Endodermal cell (in vitro differentiated cells): ENCODE measurements at regions not wholly inside any gene's neighbourhood (a gene's known extent, or its start where the extent isn't known, plus 50 kb on each side); places are given as distances from the start of the nearest gene placed in this dataset.

Experiments used
- DNase-seq: peaks from one replicate; pipeline ENCODE4 v3.0.0-alpha.2; 2017
- H3K27ac ChIP-seq: 2 replicates; pipeline ENCODE4 v1.5.1; 2013; ENCODE audit warnings: mild to moderate bottlenecking, low read depth, low read length, moderate library complexity
- H3K27me3 ChIP-seq: 2 replicates; pipeline ENCODE4 v1.6.1; 2013; ENCODE audit warnings: mild to moderate bottlenecking, low read length, moderate library complexity; ENCODE audit not compliant: insufficient read depth, control insufficient read depth, poor library complexity, severe bottlenecking
- H3K36me3 ChIP-seq: 2 replicates; pipeline ENCODE4 v1.7.0; 2013; ENCODE audit warnings: mild to moderate bottlenecking, low read length, moderate library complexity; ENCODE audit not compliant: control insufficient read depth, insufficient read depth
- H3K4me1 ChIP-seq: one replicate; pipeline ENCODE4 v1.7.0; 2013; ENCODE audit warnings: low read length; ENCODE audit not compliant: control insufficient read depth, insufficient read depth
- H3K4me3 ChIP-seq: 2 replicates; pipeline ENCODE4 v1.5.1; 2013; ENCODE audit warnings: mild to moderate bottlenecking, low read length, moderate library complexity
- H3K9ac ChIP-seq: 2 replicates; pipeline ENCODE4 v1.6.1; 2013; ENCODE audit warnings: mild to moderate bottlenecking, low read length, moderate library complexity; ENCODE audit not compliant: poor library complexity, severe bottlenecking; ENCODE audit errors: extremely low read depth
- H3K9me3 ChIP-seq: 2 replicates; pipeline ENCODE4 v1.6.1; 2013; ENCODE audit warnings: mild to moderate bottlenecking, low read length, moderate library complexity; ENCODE audit not compliant: control insufficient read depth
- H3K27ac Mint-ChIP-seq: 2 replicates; pipeline ENCODE4 v1.8.0; 2020; ENCODE audit warnings: mixed read lengths
- H3K27me3 Mint-ChIP-seq: 2 replicates; pipeline ENCODE4 v1.8.0; 2021; ENCODE audit warnings: mild to moderate bottlenecking, mixed read lengths; ENCODE audit not compliant: insufficient read depth
- H3K36me3 Mint-ChIP-seq: 2 replicates; pipeline ENCODE4 v1.8.0; 2020; ENCODE audit warnings: low read depth, mixed read lengths
- H3K4me1 Mint-ChIP-seq: 2 replicates; pipeline ENCODE4 v1.8.0; 2020; ENCODE audit warnings: mixed read lengths
- H3K4me3 Mint-ChIP-seq: 2 replicates; pipeline ENCODE4 v1.8.0; 2020; ENCODE audit warnings: mild to moderate bottlenecking, moderate library complexity, mixed read lengths
- H3K9me3 Mint-ChIP-seq: 2 replicates; pipeline ENCODE4 v1.8.0; 2020; ENCODE audit warnings: mild to moderate bottlenecking, mixed read lengths
- WGBS, 2 experiments: methylation state at CpG; one replicate each; pipeline versions ENCODE4 v1.1.5 to v1.1.7; 2013; ENCODE audit warnings: missing lambda C conversion rate in 2 of 2, mixed read lengths in 1 of 2; ENCODE audit not compliant: insufficient coverage in 1 of 2, insufficient read length in 1 of 2; 5-methylcytosine and 5-hydroxymethylcytosine counted together
- TF ChIP-seq, protein P1 (sequence below): fragments of 200-600 bp; sonication (generic); conservative IDR thresholded peaks from 2 replicates; pipeline ENCODE4 v1.5.0; 2021; ENCODE audit warnings: antibody characterized with exemption, mild to moderate bottlenecking

DNA sequence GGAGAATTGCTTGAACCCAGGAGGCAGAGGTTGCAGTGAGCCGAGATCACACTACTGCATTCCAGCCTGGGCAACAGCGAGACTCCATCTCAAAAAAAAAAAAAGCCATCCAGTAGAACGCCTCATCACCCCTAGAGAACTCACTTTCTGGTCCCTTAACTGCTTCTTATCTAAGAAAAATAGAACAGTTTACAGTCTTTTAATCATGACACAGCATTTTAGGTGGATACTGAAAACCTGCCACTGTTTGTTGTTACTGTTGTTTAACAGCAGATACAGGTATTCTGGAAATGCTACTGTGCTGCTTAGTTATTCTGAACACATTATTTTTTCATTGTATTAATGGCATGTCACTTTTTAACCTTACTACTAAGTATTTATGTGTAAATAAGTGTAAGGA lies 624.3 kb upstream of the GHITM start:
- DNase-seq: no peak
- Histone ChIP-seq H3K36me3 (no peaks in the 10 kb centered on the region), H3K9ac (no peak overlapping the region), H3K4me3 (no peak overlapping the region), H3K27ac (no peak overlapping the region), H3K9me3 (no peaks in the 10 kb centered on the region), H3K4me1 (no peaks in the 10 kb centered on the region), H3K27me3 (no peaks in the 10 kb centered on the region)
- H3K27me3 Mint-ChIP-seq: no peaks in the 10 kb centered on the region
- H3K4me1 Mint-ChIP-seq: no peaks in the 10 kb centered on the region
- H3K4me3 Mint-ChIP-seq: no peak overlapping the region
- H3K36me3 Mint-ChIP-seq: no peaks in the 10 kb centered on the region
- no peak overlapping the region for H3K27ac Mint-ChIP-seq
- TF ChIP-seq, protein P1, sequence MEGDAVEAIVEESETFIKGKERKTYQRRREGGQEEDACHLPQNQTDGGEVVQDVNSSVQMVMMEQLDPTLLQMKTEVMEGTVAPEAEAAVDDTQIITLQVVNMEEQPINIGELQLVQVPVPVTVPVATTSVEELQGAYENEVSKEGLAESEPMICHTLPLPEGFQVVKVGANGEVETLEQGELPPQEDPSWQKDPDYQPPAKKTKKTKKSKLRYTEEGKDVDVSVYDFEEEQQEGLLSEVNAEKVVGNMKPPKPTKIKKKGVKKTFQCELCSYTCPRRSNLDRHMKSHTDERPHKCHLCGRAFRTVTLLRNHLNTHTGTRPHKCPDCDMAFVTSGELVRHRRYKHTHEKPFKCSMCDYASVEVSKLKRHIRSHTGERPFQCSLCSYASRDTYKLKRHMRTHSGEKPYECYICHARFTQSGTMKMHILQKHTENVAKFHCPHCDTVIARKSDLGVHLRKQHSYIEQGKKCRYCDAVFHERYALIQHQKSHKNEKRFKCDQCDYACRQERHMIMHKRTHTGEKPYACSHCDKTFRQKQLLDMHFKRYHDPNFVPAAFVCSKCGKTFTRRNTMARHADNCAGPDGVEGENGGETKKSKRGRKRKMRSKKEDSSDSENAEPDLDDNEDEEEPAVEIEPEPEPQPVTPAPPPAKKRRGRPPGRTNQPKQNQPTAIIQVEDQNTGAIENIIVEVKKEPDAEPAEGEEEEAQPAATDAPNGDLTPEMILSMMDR: no peak
- WGBS, 2 experiments: 91 to 100% methylated on average over 1 to 3 of the region's 3 CpGs
- H3K9me3 Mint-ChIP-seq: no peaks in the 10 kb centered on the region

DNA sequence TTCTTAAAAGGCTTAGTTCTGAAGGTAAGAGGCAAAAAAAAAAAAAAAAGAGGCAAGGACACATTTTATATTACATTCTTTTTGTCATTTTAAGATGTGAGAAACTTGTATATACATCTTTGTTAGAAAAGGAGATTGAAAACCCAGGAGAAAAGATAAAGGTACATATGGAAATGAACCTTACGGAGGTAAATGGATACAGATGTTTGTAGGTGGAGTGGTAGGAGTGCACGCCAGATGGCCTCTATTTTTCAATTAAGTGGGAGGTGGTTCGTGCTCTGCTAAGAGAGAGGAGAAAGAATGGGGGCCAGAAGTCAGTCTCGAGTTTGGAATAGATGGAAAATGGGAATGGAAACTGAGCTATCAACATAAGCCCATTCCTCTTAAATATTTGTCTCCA lies 622.5 kb upstream of the GHITM start:
- Histone ChIP-seq H3K4me3 (no peak overlapping the region), H3K9me3 (no peaks in the 10 kb centered on the region), H3K36me3 (no peaks in the 10 kb centered on the region), H3K4me1 (no peaks in the 10 kb centered on the region), H3K27me3 (no peaks in the 10 kb centered on the region), H3K9ac (no peak overlapping the region), H3K27ac (no peak overlapping the region)
- Mint-ChIP-seq H3K9me3 (peaks cover 11% of the 10 kb centered on the region), H3K27me3 (no peaks in the 10 kb centered on the region), H3K4me3 (no peak overlapping the region), H3K27ac (no peak overlapping the region), H3K4me1 (peaks cover 6% of the 10 kb centered on the region), H3K36me3 (no peaks in the 10 kb centered on the region)
- DNase-seq: no peak
- 75 to 77% methylated on average over 2 to 4 of the region's 4 CpGs for WGBS, 2 experiments
- TF ChIP-seq, protein P1: no peak

DNA sequence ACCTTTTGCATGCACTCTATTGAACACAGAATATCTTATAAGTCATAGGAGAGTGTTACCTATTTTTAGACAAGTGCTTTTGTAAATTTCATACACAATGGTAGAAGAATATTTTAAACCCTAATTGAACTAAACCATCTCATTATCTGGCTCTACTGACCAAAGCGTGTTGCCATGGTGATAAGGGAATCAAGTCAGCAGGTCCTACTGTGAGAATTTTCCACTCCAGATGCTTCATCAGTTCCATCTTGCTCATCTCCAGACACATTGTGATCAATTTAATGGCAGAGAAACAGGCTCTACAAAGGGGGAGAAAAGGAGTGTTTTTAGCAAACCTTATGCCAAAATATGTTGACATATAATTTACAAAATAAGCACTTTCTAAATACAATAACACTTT lies 621.9 kb upstream of the GHITM start:
- no peak overlapping the region for H3K9ac ChIP-seq
- Mint-ChIP-seq H3K27ac (no peak overlapping the region), H3K4me1 (peaks cover 6% of the 10 kb centered on the region), H3K4me3 (no peak overlapping the region), H3K9me3 (peaks cover 11% of the 10 kb centered on the region), H3K27me3 (no peaks in the 10 kb centered on the region), H3K36me3 (no peaks in the 10 kb centered on the region)
- H3K9me3 ChIP-seq: no peaks in the 10 kb centered on the region
- H3K36me3 ChIP-seq: no peaks in the 10 kb centered on the region
- no peaks in the 10 kb centered on the region for H3K27me3 ChIP-seq
- no peak overlapping the region for H3K4me3 ChIP-seq
- no peaks in the 10 kb centered on the region for H3K4me1 ChIP-seq
- DNase-seq: no peak
- no peak overlapping the region for H3K27ac ChIP-seq
- TF ChIP-seq, protein P1: no peak
- 89% methylated on average over 1 of the region's 1 CpG; no CpG with 5 or more reads in 1 of the 2 experiments for WGBS, 2 experiments
